ENCODE measurements at regions not wholly inside any gene's neighbourhood (a gene's known extent, or its start where the extent isn't known, plus 50 kb on each side); places are given as distances from the start of the nearest gene placed in this dataset.

DNA sequence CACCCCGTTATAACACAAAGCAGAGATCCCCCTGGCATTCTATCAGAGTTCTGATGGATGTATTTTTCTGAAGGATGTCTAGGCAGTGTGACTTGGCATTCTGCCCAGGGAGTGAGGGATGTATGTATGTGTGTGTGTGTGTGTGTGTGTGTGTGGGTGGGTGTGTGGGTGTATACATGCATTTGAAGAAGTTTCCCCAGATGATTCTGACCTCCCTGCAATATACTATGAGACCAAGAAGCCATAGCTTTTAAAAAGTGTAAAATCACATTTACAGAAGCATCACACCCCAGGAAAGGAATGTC, 59.7 kb upstream of the NAP1L1 start:
- no peaks in the 10 kb centered on the region for H3K4me1 ChIP-seq (ENCODE audit: insufficient read depth, low read length)
- DNase-seq (ENCODE audit: low spot score) (no peak), ATAC-seq (no peak), FAIRE-seq (no peak)
- no peaks in the 10 kb centered on the region for H4K20me1 ChIP-seq (ENCODE audit: insufficient read depth, low read length)
- in situ Hi-C loops (cut with HindIII; ENCODE audit: extremely low pct_ligation_motif_present, low pct_unique_long_range_greater_than_20kb) (no loop called here), intact Hi-C loops (cut with micrococcal nuclease; ENCODE audit: unreplicated experiment) (no loop called here)
- H3K36me3 ChIP-seq (replicated peaks in 1 of 2; ENCODE audit: control insufficient read depth in 1 of 2, insufficient read depth in 2 of 2, low read length in 2 of 2) = no peaks in the 10 kb centered on the region
- ChIA-PET POLR2A (no interaction called here), CTCF (ENCODE audit: low intra/inter-chr PET ratio, low total read pairs) (no interaction called here)
- H3K9ac ChIP-seq (ENCODE audit: insufficient read depth, low read depth, low read length) = no peak overlapping the region
- 0% methylated on average over 1 of the region's 1 CpG for WGBS (ENCODE audit: low lambda C conversion rate)
- no peak overlapping the region for H3K27ac ChIP-seq (ENCODE audit: extremely low read length, insufficient read depth, low read length)
- H3K4me2 ChIP-seq (ENCODE audit: low read depth, low read length) = no peak overlapping the region
- no peak overlapping the region for H2AFZ ChIP-seq (ENCODE audit: low read length)
- H3K79me2 ChIP-seq (ENCODE audit: insufficient read depth, low read length) = no peaks in the 10 kb centered on the region
- BruUV-seq (replicated peaks) = no TSS peak
- no peaks in the 10 kb centered on the region for H3K9me3 ChIP-seq (ENCODE audit: low read length)
- TF ChIP-seq ARNTL (CRISPR knock-in tag; IDR thresholded peaks at IDR 0.05) = no peak
- TF ChIP-seq, protein P1, sequence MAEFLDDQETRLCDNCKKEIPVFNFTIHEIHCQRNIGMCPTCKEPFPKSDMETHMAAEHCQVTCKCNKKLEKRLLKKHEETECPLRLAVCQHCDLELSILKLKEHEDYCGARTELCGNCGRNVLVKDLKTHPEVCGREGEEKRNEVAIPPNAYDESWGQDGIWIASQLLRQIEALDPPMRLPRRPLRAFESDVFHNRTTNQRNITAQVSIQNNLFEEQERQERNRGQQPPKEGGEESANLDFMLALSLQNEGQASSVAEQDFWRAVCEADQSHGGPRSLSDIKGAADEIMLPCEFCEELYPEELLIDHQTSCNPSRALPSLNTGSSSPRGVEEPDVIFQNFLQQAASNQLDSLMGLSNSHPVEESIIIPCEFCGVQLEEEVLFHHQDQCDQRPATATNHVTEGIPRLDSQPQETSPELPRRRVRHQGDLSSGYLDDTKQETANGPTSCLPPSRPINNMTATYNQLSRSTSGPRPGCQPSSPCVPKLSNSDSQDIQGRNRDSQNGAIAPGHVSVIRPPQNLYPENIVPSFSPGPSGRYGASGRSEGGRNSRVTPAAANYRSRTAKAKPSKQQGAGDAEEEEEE (CRISPR knock-in tag; IDR thresholded peaks at IDR 0.05; ENCODE audit: borderline replicate concordance) = no peak
- TF ChIP-seq DPF2 (CRISPR knock-in tag; IDR thresholded peaks at IDR 0.05; ENCODE audit: borderline replicate concordance, low read depth) = no peak
- TF ChIP-seq, protein P2, sequence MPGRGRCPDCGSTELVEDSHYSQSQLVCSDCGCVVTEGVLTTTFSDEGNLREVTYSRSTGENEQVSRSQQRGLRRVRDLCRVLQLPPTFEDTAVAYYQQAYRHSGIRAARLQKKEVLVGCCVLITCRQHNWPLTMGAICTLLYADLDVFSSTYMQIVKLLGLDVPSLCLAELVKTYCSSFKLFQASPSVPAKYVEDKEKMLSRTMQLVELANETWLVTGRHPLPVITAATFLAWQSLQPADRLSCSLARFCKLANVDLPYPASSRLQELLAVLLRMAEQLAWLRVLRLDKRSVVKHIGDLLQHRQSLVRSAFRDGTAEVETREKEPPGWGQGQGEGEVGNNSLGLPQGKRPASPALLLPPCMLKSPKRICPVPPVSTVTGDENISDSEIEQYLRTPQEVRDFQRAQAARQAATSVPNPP (CRISPR knock-in tag; IDR thresholded peaks at IDR 0.05) = no peak
- no peak for TF ChIP-seq MXD4 (CRISPR knock-in tag; IDR thresholded peaks at IDR 0.05)
- no peak for TF ChIP-seq KLF11 (CRISPR knock-in tag; IDR thresholded peaks at IDR 0.05)
- TF ChIP-seq, protein P3, sequence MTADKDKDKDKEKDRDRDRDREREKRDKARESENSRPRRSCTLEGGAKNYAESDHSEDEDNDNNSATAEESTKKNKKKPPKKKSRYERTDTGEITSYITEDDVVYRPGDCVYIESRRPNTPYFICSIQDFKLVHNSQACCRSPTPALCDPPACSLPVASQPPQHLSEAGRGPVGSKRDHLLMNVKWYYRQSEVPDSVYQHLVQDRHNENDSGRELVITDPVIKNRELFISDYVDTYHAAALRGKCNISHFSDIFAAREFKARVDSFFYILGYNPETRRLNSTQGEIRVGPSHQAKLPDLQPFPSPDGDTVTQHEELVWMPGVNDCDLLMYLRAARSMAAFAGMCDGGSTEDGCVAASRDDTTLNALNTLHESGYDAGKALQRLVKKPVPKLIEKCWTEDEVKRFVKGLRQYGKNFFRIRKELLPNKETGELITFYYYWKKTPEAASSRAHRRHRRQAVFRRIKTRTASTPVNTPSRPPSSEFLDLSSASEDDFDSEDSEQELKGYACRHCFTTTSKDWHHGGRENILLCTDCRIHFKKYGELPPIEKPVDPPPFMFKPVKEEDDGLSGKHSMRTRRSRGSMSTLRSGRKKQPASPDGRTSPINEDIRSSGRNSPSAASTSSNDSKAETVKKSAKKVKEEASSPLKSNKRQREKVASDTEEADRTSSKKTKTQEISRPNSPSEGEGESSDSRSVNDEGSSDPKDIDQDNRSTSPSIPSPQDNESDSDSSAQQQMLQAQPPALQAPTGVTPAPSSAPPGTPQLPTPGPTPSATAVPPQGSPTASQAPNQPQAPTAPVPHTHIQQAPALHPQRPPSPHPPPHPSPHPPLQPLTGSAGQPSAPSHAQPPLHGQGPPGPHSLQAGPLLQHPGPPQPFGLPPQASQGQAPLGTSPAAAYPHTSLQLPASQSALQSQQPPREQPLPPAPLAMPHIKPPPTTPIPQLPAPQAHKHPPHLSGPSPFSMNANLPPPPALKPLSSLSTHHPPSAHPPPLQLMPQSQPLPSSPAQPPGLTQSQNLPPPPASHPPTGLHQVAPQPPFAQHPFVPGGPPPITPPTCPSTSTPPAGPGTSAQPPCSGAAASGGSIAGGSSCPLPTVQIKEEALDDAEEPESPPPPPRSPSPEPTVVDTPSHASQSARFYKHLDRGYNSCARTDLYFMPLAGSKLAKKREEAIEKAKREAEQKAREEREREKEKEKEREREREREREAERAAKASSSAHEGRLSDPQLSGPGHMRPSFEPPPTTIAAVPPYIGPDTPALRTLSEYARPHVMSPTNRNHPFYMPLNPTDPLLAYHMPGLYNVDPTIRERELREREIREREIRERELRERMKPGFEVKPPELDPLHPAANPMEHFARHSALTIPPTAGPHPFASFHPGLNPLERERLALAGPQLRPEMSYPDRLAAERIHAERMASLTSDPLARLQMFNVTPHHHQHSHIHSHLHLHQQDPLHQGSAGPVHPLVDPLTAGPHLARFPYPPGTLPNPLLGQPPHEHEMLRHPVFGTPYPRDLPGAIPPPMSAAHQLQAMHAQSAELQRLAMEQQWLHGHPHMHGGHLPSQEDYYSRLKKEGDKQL (CRISPR knock-in tag; IDR thresholded peaks at IDR 0.05; ENCODE audit: low read depth) = no peak
- TF ChIP-seq, protein P4, sequence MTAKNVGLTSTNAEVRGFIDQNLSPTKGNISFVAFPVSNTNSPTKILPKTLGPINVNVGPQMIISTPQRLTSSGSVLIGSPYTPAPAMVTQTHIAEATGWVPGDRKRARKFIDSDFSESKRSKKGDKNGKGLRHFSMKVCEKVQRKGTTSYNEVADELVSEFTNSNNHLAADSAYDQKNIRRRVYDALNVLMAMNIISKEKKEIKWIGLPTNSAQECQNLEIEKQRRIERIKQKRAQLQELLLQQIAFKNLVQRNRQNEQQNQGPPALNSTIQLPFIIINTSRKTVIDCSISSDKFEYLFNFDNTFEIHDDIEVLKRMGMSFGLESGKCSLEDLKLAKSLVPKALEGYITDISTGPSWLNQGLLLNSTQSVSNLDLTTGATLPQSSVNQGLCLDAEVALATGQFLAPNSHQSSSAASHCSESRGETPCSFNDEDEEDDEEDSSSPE (CRISPR knock-in tag; IDR thresholded peaks at IDR 0.05) = no peak
- no peaks in the 10 kb centered on the region; a peak in 2 of 5 replicates for H3K27me3 ChIP-seq (ENCODE audit: control insufficient read depth in 1 of 2, insufficient read depth in 2 of 2, low read length in 2 of 2)
- no peak overlapping the region for H3K4me3 ChIP-seq (replicated peaks in 1 of 3; ENCODE audit: insufficient read depth in 1 of 3, low read depth in 2 of 3, low read length in 3 of 3)
